GM20000 (cell line): ENCODE measurements at regions not wholly inside any gene's neighbourhood (a gene's known extent, or its start where the extent isn't known, plus 50 kb on each side); places are given as distances from the start of the nearest gene placed in this dataset.

Experiments
- DNase-seq: peaks from one replicate; pipeline ENCODE4 v3.0.0; 2012; ENCODE audit warnings: low spot score
- TF ChIP-seq, protein P1 (sequence below): IDR thresholded peaks from 2 replicates; pipeline ENCODE4 v1.5.1; 2012; ENCODE audit warnings: mild to moderate bottlenecking, control low read depth; ENCODE audit errors: extremely low read depth, missing control alignments

DNA sequence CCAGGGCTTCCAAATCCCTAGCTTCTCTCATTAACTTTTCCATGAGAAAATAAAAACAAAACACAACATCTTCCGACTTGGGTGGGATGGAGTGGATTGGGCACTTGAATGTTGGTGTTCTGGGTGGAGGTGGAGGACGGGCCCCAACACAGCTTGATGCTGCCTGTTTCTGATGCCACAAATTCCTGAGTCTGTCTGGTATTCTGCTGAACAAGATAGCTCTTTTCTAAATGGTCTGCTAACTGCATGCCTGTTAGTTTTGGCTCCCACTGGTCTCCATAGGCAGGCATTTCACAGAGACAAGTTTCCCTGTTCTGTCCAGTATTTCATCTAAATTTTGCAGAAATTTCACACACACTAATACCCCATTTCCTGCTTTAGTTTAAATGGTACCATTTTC, 160.9 kb upstream of the FZD8 start:
- DNase-seq: no peak
- TF ChIP-seq, protein P1, sequence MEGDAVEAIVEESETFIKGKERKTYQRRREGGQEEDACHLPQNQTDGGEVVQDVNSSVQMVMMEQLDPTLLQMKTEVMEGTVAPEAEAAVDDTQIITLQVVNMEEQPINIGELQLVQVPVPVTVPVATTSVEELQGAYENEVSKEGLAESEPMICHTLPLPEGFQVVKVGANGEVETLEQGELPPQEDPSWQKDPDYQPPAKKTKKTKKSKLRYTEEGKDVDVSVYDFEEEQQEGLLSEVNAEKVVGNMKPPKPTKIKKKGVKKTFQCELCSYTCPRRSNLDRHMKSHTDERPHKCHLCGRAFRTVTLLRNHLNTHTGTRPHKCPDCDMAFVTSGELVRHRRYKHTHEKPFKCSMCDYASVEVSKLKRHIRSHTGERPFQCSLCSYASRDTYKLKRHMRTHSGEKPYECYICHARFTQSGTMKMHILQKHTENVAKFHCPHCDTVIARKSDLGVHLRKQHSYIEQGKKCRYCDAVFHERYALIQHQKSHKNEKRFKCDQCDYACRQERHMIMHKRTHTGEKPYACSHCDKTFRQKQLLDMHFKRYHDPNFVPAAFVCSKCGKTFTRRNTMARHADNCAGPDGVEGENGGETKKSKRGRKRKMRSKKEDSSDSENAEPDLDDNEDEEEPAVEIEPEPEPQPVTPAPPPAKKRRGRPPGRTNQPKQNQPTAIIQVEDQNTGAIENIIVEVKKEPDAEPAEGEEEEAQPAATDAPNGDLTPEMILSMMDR: no peak

DNA sequence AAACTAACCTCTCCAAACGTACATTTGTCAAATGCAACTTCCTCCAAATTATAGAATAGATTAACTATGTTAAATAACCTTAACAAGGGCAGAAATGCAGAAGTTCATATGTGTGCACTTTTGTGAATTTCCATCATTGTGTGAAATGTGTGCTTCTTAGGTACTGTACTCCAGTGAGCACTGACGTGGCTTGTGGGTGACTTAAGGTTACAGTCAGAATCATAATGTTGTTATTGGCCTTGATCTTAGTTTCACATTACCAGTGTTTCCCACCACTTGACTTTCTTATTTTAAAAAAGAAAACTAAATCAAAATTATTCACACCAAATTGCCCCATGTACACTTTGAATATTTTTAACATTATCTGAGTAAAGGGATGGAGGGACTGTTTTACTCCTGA, 155.1 kb upstream of the FZD8 start:
- TF ChIP-seq, protein P1: no peak
- DNase-seq: no peak

DNA sequence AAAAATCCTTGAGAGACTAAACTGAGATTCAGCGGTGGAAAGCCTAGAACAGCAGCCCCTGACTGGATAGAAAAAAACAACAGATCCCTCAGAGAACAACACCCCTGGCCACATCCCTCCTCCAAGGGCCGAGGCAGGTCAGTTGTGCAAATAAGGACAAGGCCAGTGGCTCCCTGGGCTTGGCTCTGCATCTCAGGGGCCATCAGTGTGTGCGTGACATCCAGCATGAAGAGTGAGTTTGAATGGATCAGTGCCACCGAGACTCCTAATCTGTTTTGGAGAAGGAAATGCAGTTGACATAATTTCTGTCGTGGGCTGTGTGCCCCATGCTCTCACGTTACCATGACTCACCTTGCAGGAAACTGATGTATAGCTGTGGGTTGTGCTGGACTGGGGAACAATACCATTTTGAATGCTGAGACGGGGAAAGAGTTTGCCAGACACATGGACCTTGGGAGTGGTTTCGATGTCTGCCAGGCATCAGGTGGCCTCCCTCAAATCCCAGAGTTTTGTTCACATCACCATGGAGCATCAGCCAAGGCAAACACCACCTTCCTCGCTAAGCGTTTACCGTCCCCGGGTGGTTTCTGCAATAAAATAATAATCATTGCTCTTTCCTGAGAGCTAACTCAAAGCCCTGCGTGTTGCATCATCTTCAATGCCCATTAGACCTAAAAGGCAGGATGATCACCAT, 153.2 kb upstream of the FZD8 start:
- TF ChIP-seq, protein P1: no peak
- no peak for DNase-seq

DNA sequence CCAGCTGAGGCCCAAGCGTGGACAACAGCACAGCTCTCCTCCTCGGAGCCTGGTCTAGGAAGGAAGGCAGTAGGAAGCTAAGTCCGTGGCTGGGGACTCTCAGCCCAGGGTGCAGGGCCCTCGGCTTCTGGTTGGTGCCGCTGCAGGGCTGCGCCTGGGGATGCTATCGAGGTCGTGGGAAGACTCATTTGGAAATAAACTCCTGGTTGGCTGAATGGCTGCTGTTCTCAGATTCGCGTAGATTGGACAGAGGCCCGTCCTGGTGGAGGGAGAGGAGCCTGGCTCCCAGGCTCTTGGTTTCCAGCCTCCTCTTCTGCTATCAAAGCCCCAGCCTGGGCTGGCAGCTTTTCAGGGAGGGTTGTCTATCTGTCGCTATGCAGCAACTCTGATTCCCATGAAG, 152.6 kb upstream of the FZD8 start:
- TF ChIP-seq, protein P1: no peak
- DNase-seq: no peak

DNA sequence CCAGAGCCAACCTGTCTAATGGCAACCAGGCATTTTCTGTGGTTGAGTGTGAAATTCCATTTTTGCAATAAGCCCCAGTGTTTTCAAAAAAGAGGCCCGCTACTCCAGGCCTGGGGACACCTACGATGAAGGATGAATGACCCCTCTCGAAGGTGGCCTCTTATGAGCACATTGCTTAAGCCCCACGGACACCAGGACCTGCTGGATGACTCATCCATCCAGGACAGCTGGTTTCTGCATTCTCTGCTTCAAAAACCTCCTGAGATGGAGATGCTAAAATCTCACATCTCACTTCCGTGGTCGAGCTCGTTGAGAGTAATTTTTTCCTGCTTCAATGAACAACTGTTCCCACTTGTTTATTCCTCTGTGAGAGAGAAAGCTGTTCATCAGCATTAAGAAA, 150.2 kb upstream of the FZD8 start:
- TF ChIP-seq, protein P1: no peak
- no peak for DNase-seq

DNA sequence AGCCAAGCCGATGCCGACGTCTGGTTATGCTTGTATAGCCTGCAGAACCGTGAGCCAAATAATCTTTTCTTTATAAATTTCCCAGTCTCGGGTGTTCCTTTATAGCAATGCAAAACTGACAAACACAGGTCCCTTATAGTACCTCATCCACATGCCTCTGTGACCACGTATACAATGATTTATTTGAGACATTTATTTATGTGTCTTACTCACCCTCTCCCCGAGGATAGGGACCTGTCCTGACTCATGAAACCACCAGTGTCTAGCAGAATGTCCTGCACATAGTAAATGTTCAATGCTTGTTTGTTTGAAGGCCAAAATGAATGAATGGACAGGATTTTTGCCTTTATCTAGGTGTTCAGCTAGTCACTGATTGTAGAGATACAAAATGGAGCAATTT, 147.9 kb upstream of the FZD8 start:
- TF ChIP-seq, protein P1: no peak
- no peak for DNase-seq

DNA sequence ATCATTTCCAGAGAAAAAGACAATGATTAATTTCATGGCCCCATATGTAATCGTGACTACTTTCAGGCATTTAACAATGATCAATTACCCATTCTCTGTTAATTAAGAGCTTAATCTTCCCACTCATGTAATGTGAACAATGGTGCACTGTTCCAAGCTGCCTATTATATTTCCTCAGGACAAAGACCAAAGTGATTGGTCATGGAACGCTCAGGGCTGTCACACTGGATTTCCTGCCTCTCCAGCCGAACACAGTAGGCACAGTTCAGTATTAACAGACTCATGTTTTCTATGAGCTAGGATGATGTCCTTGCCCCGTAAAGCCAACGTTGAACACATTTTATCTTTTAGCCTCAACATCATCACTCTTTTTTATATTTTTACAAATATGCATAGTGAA, 142.7 kb upstream of the FZD8 start:
- no peak for DNase-seq
- TF ChIP-seq, protein P1: no peak
